Keratinocyte (primary cell): ENCODE measurements at regions not wholly inside any gene's neighbourhood (a gene's known extent, or its start where the extent isn't known, plus 50 kb on each side); places are given as distances from the start of the nearest gene placed in this dataset.

Source experiments
- DNase-seq: peaks from one replicate; pipeline ENCODE4 v3.0.0-alpha.2; 2011; ENCODE audit warnings: low read depth, missing footprints, low spot score
- FAIRE-seq: peaks from 2 replicates; lab custom pipeline; 2011; peaks lifted over from hg19 to GRCh38; lab: Jason Lieb, UNC
- H2AFZ ChIP-seq: 2 replicates; pipeline ENCODE4 v1.6.0; 2012; ENCODE audit warnings: low read length, control low read depth, inconsistent platforms; ENCODE audit not compliant: control insufficient read depth
- H3K27ac ChIP-seq: 2 replicates; pipeline ENCODE4 v1.5.1; 2011; ENCODE audit warnings: low read length; ENCODE audit not compliant: control insufficient read depth, insufficient read depth
- H3K27me3 ChIP-seq: 3 replicates; pipeline ENCODE4 v1.6.0; 2011; ENCODE audit warnings: low read length; ENCODE audit not compliant: control insufficient read depth, insufficient read depth; ENCODE audit errors: extremely low read depth
- H3K36me3 ChIP-seq, 2 experiments: 2 replicates in 1 of 2; 3 replicates in 1 of 2; pipeline ENCODE4 v1.5.1; 2011; ENCODE audit warnings: low read length in 2 of 2, mild to moderate bottlenecking in 1 of 2; ENCODE audit not compliant: control insufficient read depth in 2 of 2, insufficient read depth in 2 of 2; ENCODE audit errors: extremely low read depth in 1 of 2
- H3K4me1 ChIP-seq: 3 replicates; pipeline ENCODE4 v1.5.1; 2011; ENCODE audit warnings: low read length; ENCODE audit not compliant: control insufficient read depth, insufficient read depth; ENCODE audit errors: extremely low read depth
- H3K4me2 ChIP-seq: 3 replicates; pipeline ENCODE4 v1.6.0; 2011; ENCODE audit warnings: low read depth, low read length; ENCODE audit not compliant: control insufficient read depth, insufficient read depth; ENCODE audit errors: extremely low read depth
- H3K4me3 ChIP-seq, 3 experiments: fragments of 200-600 bp in 1 of 3; sonication (generic) in 1 of 3; 2 replicates in 2 of 3; 3 replicates in 1 of 3; pipeline ENCODE4 v1.5.1; 2011 to 2016; ENCODE audit warnings: low read length in 3 of 3, mild to moderate bottlenecking in 3 of 3, control low read depth in 2 of 3, inconsistent platforms in 1 of 3, low read depth in 1 of 3, mixed read lengths in 1 of 3, mixed run types in 1 of 3, moderate library complexity in 1 of 3; ENCODE audit not compliant: control insufficient read depth in 2 of 3, insufficient read depth in 2 of 3; ENCODE audit errors: extremely low read depth in 1 of 3
- H3K79me2 ChIP-seq: 2 replicates; pipeline ENCODE4 v1.6.0; 2012; ENCODE audit warnings: low read length; ENCODE audit not compliant: control insufficient read depth, insufficient read depth
- H3K9ac ChIP-seq: 3 replicates; pipeline ENCODE4 v1.6.0; 2011; ENCODE audit warnings: low read length; ENCODE audit not compliant: control insufficient read depth, insufficient read depth; ENCODE audit errors: extremely low read depth
- H3K9me1 ChIP-seq: 3 replicates; pipeline ENCODE4 v1.6.0; 2011; ENCODE audit warnings: low read length; ENCODE audit not compliant: control insufficient read depth, insufficient read depth; ENCODE audit errors: extremely low read depth
- H3K9me3 ChIP-seq: 2 replicates; pipeline ENCODE4 v1.5.1; 2012; ENCODE audit warnings: low read depth, low read length; ENCODE audit not compliant: control insufficient read depth
- H4K20me1 ChIP-seq: 3 replicates; pipeline ENCODE4 v1.6.0; 2011; ENCODE audit warnings: low read length; ENCODE audit not compliant: control insufficient read depth, insufficient read depth; ENCODE audit errors: extremely low read depth
- EZH2 ChIP-seq: IDR thresholded peaks from one replicate; pipeline ENCODE4 v1.6.1; 2012; ENCODE audit warnings: inconsistent platforms, mild to moderate bottlenecking, low read length, moderate library complexity
- dilution Hi-C: fragments of 300-500 bp; cut with MboI; formaldehyde crosslinking; loops from one replicate; pipeline ENCODE4 v1.7.0; 2020; ENCODE audit warnings: low sequenced_read_pairs; ENCODE audit not compliant: extremely low pct_ligation_motif_present
- TF ChIP-seq, protein P1 (sequence below), 3 experiments: IDR thresholded peaks in 1 of 3; conservative IDR thresholded peaks in 1 of 3; optimal IDR thresholded peaks in 1 of 3; 2 replicates in 2 of 3; 3 replicates in 1 of 3; pipeline versions ENCODE3 to v1.5.1; 2011; ENCODE audit warnings: low read length in 3 of 3, mild to moderate bottlenecking in 3 of 3, moderate library complexity in 2 of 3, control low read depth in 1 of 3, inconsistent platforms in 1 of 3; ENCODE audit not compliant: insufficient read depth in 2 of 3; ENCODE audit errors: extremely low read depth in 1 of 3

DNA sequence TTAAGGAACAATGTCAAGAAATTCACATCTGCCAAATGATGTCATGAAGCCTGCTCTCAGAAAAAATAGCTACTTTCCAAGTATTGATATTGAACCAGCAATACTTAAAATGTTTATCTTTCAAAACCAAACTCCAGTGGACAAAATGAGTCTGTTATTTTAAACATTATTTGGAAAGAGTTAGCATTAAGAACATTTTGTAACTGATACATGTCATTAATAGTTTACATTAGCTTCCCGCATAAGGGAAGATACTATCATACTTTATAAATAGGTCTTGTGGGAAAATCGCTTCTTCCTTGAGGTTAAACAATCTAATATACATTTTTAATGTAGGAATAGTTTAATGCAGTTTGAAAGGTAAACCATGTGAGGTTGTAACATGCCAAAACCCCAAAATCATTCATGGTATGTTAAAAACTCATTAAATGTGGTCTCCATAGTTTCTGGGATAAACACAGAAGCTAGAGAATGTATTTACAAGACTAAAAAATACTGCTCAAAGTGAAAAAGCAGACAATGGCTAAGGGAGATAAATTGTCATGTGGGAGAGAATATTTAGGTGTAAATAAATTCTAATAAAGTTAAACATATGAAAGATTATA lies 73.4 kb upstream of the ATP2B1 start:
- Histone ChIP-seq H3K9ac (no peak overlapping the region), H3K4me1 (peaks cover 7% of the 10 kb centered on the region), H3K27me3 (no peaks in the 10 kb centered on the region), H3K36me3 (no peaks in the 10 kb centered on the region), H3K9me3 (peaks cover 6% of the 10 kb centered on the region), H3K79me2 (no peaks in the 10 kb centered on the region), H3K4me2 (no peak overlapping the region), H3K4me3 (no peak overlapping the region), H4K20me1 (no peaks in the 10 kb centered on the region), H3K9me1 (no peaks in the 10 kb centered on the region), H2AFZ (no peak overlapping the region), H3K27ac (no peak overlapping the region)
- DNase-seq (no peak), FAIRE-seq (no peak)
- dilution Hi-C loops: no loop called here
- no peak for TF ChIP-seq EZH2
- TF ChIP-seq, protein P1, sequence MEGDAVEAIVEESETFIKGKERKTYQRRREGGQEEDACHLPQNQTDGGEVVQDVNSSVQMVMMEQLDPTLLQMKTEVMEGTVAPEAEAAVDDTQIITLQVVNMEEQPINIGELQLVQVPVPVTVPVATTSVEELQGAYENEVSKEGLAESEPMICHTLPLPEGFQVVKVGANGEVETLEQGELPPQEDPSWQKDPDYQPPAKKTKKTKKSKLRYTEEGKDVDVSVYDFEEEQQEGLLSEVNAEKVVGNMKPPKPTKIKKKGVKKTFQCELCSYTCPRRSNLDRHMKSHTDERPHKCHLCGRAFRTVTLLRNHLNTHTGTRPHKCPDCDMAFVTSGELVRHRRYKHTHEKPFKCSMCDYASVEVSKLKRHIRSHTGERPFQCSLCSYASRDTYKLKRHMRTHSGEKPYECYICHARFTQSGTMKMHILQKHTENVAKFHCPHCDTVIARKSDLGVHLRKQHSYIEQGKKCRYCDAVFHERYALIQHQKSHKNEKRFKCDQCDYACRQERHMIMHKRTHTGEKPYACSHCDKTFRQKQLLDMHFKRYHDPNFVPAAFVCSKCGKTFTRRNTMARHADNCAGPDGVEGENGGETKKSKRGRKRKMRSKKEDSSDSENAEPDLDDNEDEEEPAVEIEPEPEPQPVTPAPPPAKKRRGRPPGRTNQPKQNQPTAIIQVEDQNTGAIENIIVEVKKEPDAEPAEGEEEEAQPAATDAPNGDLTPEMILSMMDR (optimal IDR thresholded peaks at IDR 0.05 in 1 of 3, IDR thresholded peaks at IDR 0.05 in 1 of 3, conservative IDR thresholded peaks at IDR 0.05 in 1 of 3; ENCODE audit: extremely low read depth in 1 of 3, insufficient read depth in 2 of 3, low read length in 3 of 3): no peak

GRCh38 chr12:89781156-89781555 lies 72.5 kb upstream of the ATP2B1 start:
- Histone ChIP-seq H3K9ac (no peak overlapping the region), H3K79me2 (no peaks in the 10 kb centered on the region), H3K9me1 (no peaks in the 10 kb centered on the region), H3K9me3 (no peaks in the 10 kb centered on the region), H3K4me1 (peaks cover 7% of the 10 kb centered on the region), H3K4me3 (no peak overlapping the region), H3K27ac (no peak overlapping the region), H3K36me3 (no peaks in the 10 kb centered on the region), H4K20me1 (no peaks in the 10 kb centered on the region), H2AFZ (no peak overlapping the region), H3K4me2 (no peak overlapping the region), H3K27me3 (no peaks in the 10 kb centered on the region)
- DNase-seq: no peak
- TF ChIP-seq EZH2: no peak
- TF ChIP-seq, protein P1 (optimal IDR thresholded peaks at IDR 0.05 in 1 of 3, IDR thresholded peaks at IDR 0.05 in 1 of 3, conservative IDR thresholded peaks at IDR 0.05 in 1 of 3; ENCODE audit: extremely low read depth in 1 of 3, insufficient read depth in 2 of 3, low read length in 3 of 3): no peak
- peak; percentile 44 for FAIRE-seq
- dilution Hi-C loops: no loop called here
